ENCODE measurements at regions not wholly inside any gene's neighbourhood (a gene's known extent, or its start where the extent isn't known, plus 50 kb on each side); places are given as distances from the start of the nearest gene placed in this dataset.

- no peak for DNase-seq (ENCODE audit: low spot score)
- Mint-ChIP-seq H3K4me1 (ENCODE audit: low read depth in 2 of 2) (peaks cover 0 to 2% of the 10 kb centered on the region in 2 donors), H3K4me3 (no peak overlapping the region), H3K9me3 (no peaks in the 10 kb centered on the region), H3K36me3 (no peaks in the 10 kb centered on the region), H3K27ac (no peak overlapping the region), H3K27me3 (peaks cover 6 to 14% of the 10 kb centered on the region in 2 donors)
- no peak for ATAC-seq
Measured at GRCh38 chr7:39888171-39888853, 61.7 kb upstream of the CDK13 start.

- no peak overlapping the region for H3K4me3 Mint-ChIP-seq
- no peaks in the 10 kb centered on the region for H3K4me1 Mint-ChIP-seq (ENCODE audit: low read depth in 2 of 2)
- no peak for ATAC-seq
- H3K27me3 Mint-ChIP-seq = peaks cover 4 to 14% of the 10 kb centered on the region in 2 donors
- H3K9me3 Mint-ChIP-seq = no peaks in the 10 kb centered on the region
- no peak for DNase-seq (ENCODE audit: low spot score)
- H3K36me3 Mint-ChIP-seq = no peaks in the 10 kb centered on the region
- no peak overlapping the region for H3K27ac Mint-ChIP-seq
Measured at GRCh38 chr7:39890411-39890810, 59.6 kb upstream of the CDK13 start.

- H3K4me3 Mint-ChIP-seq = no peak overlapping the region
- H3K4me1 Mint-ChIP-seq (ENCODE audit: low read depth in 2 of 2) = peaks cover 0 to 3% of the 10 kb centered on the region in 2 donors
- DNase-seq (ENCODE audit: low spot score) = no peak
- H3K36me3 Mint-ChIP-seq = no peaks in the 10 kb centered on the region
- H3K27me3 Mint-ChIP-seq = peaks cover 4 to 14% of the 10 kb centered on the region in 2 donors
- no peak for ATAC-seq
- no peak overlapping the region for H3K27ac Mint-ChIP-seq
- no peaks in the 10 kb centered on the region for H3K9me3 Mint-ChIP-seq
Measured at GRCh38 chr7:39891894-39892293, 58.2 kb upstream of the CDK13 start.

- H3K4me3 Mint-ChIP-seq = no peak overlapping the region
- DNase-seq (ENCODE audit: low spot score) (no peak), ATAC-seq (no peak)
- H3K36me3 Mint-ChIP-seq = no peaks in the 10 kb centered on the region
- no peak overlapping the region for H3K27ac Mint-ChIP-seq
- H3K9me3 Mint-ChIP-seq = no peaks in the 10 kb centered on the region
- peaks cover 0 to 3% of the 10 kb centered on the region in 2 donors for H3K4me1 Mint-ChIP-seq (ENCODE audit: low read depth in 2 of 2)
- H3K27me3 Mint-ChIP-seq = peaks cover 4 to 14% of the 10 kb centered on the region in 2 donors
Measured at GRCh38 chr7:39892361-39892760, 57.7 kb upstream of the CDK13 start.

GRCh38 chr7:39894904-39895303 is 55.2 kb upstream of the CDK13 start:
- ATAC-seq = no peak
- DNase-seq (ENCODE audit: low spot score) = no peak
- Mint-ChIP-seq H3K4me1 (ENCODE audit: low read depth in 2 of 2) (peaks cover 0 to 3% of the 10 kb centered on the region in 2 donors), H3K27ac (no peak overlapping the region), H3K36me3 (no peaks in the 10 kb centered on the region), H3K4me3 (no peak overlapping the region), H3K27me3 (peaks cover 6 to 26% of the 10 kb centered on the region in 2 donors), H3K9me3 (no peaks in the 10 kb centered on the region)

GRCh38 chr7:39896840-39897239 is 53.2 kb upstream of the CDK13 start:
- no peak for ATAC-seq
- no peak overlapping the region for H3K4me3 Mint-ChIP-seq
- H3K4me1 Mint-ChIP-seq (ENCODE audit: low read depth in 2 of 2) = peaks cover 0 to 3% of the 10 kb centered on the region in 2 donors
- no peaks in the 10 kb centered on the region for H3K9me3 Mint-ChIP-seq
- H3K36me3 Mint-ChIP-seq = no peaks in the 10 kb centered on the region
- no peak for DNase-seq (ENCODE audit: low spot score)
- peaks cover 6 to 30% of the 10 kb centered on the region in 2 donors for H3K27me3 Mint-ChIP-seq
- H3K27ac Mint-ChIP-seq = no peak overlapping the region

DNA sequence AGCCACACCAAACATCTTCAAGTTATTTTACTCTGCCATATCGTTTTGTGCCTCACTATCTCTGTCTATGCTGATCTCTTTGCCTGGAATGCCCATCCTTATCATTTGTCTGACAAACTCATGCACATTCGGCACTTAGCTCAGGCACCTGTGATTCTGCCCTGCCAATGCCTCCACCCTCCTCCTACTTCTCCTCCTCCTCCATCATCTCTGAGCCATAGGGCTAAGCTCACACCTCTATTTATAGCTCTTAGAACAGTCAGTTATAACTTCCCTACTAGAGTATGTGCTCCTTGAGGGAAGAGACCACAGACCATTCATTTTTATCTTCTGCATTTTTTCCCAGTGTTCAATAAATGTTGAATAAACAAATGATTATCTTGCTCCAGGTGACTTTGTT is 51.2 kb upstream of the CDK13 start:
- H3K4me3 Mint-ChIP-seq = no peak overlapping the region
- H3K36me3 Mint-ChIP-seq = no peaks in the 10 kb centered on the region
- DNase-seq (ENCODE audit: low spot score) (no peak), ATAC-seq (no peak)
- no peak overlapping the region for H3K27ac Mint-ChIP-seq
- no peaks in the 10 kb centered on the region for H3K9me3 Mint-ChIP-seq
- H3K4me1 Mint-ChIP-seq (ENCODE audit: low read depth in 2 of 2) = peaks cover 0 to 3% of the 10 kb centered on the region in 2 donors
- H3K27me3 Mint-ChIP-seq = peaks cover 3 to 24% of the 10 kb centered on the region in 2 donors
